ENCODE measurements at regions not wholly inside any gene's neighbourhood (a gene's known extent, or its start where the extent isn't known, plus 50 kb on each side); places are given as distances from the start of the nearest gene placed in this dataset.

DNA sequence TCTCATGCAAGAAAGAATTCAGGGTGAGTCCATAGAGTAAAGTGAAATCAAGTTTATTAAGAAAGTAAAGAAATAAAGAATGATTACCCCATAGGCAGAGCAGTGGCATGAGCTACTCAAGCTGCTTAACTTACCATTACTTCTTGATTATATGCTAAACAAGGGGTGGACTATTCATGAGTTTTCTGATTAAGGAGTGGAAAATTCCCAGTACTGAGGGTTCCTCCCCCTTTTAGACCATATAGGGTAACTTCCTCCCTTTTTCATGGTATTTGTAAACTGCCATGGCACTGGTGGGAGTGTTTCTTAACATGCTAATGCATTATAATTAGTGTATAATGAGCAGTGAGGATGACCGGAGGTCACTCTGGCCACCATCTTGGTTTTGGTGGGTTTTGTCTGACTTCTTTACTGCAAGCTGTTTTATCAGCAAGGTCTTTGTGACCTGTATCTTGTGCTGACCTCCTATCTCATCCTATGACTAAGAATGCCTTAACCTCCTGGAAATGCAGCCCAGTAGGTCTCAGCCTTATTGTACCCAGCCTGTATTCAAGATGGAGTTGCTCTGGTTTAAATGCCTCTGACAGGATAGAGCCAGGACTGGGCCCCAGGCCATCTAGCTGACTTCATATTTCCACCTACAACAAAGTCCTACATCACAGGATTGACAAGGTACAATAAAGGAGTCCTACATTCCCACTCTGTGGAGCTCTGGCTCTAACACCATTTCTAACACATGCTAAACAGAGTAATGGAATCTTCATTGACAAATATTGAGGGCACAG lies 186.7 kb downstream of the NXNL2 start:
- TF ChIP-seq SMC3 (IDR thresholded peaks at IDR 0.05; ENCODE audit: low read depth, low read length) (no peak), TEAD4 (IDR thresholded peaks at IDR 0.05; ENCODE audit: borderline replicate concordance, insufficient read depth) (no peak), EZH2phosphoT487 (IDR thresholded peaks at IDR 0.05; ENCODE audit: borderline replicate concordance, low read depth) (no peak), POLR2AphosphoS5 (IDR thresholded peaks at IDR 0.05; ENCODE audit: low read depth, low read length) (no peak), FOSL2 (IDR thresholded peaks at IDR 0.05; ENCODE audit: borderline replicate concordance, low read depth) (no peak), RCOR1 (IDR thresholded peaks at IDR 0.05; ENCODE audit: low read length) (no peak), ELF1 (IDR thresholded peaks at IDR 0.05) (no peak), GABPA (IDR thresholded peaks at IDR 0.05; ENCODE audit: low read depth) (no peak), EP300 (IDR thresholded peaks at IDR 0.05; ENCODE audit: borderline replicate concordance in 1 of 2, low read depth in 1 of 2, low read length in 1 of 2) (no peak)
- TF ChIP-seq, protein P1, sequence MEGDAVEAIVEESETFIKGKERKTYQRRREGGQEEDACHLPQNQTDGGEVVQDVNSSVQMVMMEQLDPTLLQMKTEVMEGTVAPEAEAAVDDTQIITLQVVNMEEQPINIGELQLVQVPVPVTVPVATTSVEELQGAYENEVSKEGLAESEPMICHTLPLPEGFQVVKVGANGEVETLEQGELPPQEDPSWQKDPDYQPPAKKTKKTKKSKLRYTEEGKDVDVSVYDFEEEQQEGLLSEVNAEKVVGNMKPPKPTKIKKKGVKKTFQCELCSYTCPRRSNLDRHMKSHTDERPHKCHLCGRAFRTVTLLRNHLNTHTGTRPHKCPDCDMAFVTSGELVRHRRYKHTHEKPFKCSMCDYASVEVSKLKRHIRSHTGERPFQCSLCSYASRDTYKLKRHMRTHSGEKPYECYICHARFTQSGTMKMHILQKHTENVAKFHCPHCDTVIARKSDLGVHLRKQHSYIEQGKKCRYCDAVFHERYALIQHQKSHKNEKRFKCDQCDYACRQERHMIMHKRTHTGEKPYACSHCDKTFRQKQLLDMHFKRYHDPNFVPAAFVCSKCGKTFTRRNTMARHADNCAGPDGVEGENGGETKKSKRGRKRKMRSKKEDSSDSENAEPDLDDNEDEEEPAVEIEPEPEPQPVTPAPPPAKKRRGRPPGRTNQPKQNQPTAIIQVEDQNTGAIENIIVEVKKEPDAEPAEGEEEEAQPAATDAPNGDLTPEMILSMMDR (IDR thresholded peaks at IDR 0.05), result no peak
- TF ChIP-seq, protein P2, sequence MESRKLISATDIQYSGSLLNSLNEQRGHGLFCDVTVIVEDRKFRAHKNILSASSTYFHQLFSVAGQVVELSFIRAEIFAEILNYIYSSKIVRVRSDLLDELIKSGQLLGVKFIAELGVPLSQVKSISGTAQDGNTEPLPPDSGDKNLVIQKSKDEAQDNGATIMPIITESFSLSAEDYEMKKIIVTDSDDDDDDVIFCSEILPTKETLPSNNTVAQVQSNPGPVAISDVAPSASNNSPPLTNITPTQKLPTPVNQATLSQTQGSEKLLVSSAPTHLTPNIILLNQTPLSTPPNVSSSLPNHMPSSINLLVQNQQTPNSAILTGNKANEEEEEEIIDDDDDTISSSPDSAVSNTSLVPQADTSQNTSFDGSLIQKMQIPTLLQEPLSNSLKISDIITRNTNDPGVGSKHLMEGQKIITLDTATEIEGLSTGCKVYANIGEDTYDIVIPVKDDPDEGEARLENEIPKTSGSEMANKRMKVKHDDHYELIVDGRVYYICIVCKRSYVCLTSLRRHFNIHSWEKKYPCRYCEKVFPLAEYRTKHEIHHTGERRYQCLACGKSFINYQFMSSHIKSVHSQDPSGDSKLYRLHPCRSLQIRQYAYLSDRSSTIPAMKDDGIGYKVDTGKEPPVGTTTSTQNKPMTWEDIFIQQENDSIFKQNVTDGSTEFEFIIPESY (IDR thresholded peaks at IDR 0.05; ENCODE audit: borderline replicate concordance, low read depth), result no peak
- TF ChIP-seq, protein P3, sequence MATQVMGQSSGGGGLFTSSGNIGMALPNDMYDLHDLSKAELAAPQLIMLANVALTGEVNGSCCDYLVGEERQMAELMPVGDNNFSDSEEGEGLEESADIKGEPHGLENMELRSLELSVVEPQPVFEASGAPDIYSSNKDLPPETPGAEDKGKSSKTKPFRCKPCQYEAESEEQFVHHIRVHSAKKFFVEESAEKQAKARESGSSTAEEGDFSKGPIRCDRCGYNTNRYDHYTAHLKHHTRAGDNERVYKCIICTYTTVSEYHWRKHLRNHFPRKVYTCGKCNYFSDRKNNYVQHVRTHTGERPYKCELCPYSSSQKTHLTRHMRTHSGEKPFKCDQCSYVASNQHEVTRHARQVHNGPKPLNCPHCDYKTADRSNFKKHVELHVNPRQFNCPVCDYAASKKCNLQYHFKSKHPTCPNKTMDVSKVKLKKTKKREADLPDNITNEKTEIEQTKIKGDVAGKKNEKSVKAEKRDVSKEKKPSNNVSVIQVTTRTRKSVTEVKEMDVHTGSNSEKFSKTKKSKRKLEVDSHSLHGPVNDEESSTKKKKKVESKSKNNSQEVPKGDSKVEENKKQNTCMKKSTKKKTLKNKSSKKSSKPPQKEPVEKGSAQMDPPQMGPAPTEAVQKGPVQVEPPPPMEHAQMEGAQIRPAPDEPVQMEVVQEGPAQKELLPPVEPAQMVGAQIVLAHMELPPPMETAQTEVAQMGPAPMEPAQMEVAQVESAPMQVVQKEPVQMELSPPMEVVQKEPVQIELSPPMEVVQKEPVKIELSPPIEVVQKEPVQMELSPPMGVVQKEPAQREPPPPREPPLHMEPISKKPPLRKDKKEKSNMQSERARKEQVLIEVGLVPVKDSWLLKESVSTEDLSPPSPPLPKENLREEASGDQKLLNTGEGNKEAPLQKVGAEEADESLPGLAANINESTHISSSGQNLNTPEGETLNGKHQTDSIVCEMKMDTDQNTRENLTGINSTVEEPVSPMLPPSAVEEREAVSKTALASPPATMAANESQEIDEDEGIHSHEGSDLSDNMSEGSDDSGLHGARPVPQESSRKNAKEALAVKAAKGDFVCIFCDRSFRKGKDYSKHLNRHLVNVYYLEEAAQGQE (IDR thresholded peaks at IDR 0.05; ENCODE audit: low read depth, low read length), result no peak
